B cell (primary cell): ENCODE measurements at regions not wholly inside any gene's neighbourhood (a gene's known extent, or its start where the extent isn't known, plus 50 kb on each side); places are given as distances from the start of the nearest gene placed in this dataset.

ENCODE experiments used
- ATAC-seq: fragments of 200-7000 bp; cut with Tn5 transposase; one replicate; pipeline ENCODE4 v1.10.0; 2021; ENCODE audit warnings: low read depth, mild to moderate bottlenecking, moderate number of reproducible peaks, moderate library complexity
- CTCF ChIA-PET: fragments of 350-600 bp; sonication (Branson Sonifier 250); formaldehyde crosslinking; loops from one replicate; lab custom pipeline; 2021; ENCODE audit warnings: antibody characterized with exemption, inconsistent platforms; lab: Charles Lee
- POLR2A ChIA-PET: fragments of 350-600 bp; sonication (Branson Sonifier 250); formaldehyde crosslinking; loops from one replicate; lab custom pipeline; 2021; ENCODE audit warnings: antibody characterized with exemption; lab: Charles Lee
- DNase-seq: peaks from one replicate; pipeline ENCODE4 v3.0.0; 2013
- H2AFZ ChIP-seq: 2 replicates; pipeline ENCODE4 v1.6.1; 2012; ENCODE audit warnings: mild to moderate bottlenecking, low read depth, low read length; ENCODE audit not compliant: insufficient read depth, poor library complexity, severe bottlenecking
- H3K27ac ChIP-seq, 2 donors: 1 replicate in 1 of 2; 2 replicates in 1 of 2; pipeline ENCODE4 v1.5.1; 2012 to 2013; ENCODE audit warnings: low read length in 2 of 2, mild to moderate bottlenecking in 2 of 2, moderate library complexity in 1 of 2
- H3K27me3 ChIP-seq, 4 experiments: fragments of 200-600 bp in 1 of 4; sonication (generic) in 1 of 4; replicated peaks in 1 of 4; 1 replicate in 2 of 4; 2 replicates in 2 of 4; pipeline versions ENCODE4 v1.6.1 to v1.7.0; 2013 to 2016; ENCODE audit warnings: low read length in 3 of 4, mild to moderate bottlenecking in 2 of 4, mixed read lengths in 1 of 4, moderate library complexity in 1 of 4; ENCODE audit not compliant: insufficient read depth in 4 of 4, control insufficient read depth in 3 of 4; ENCODE audit errors: control extremely low read depth in 1 of 4
- H3K36me3 ChIP-seq, 2 experiments: replicated peaks in 1 of 2; 1 replicate in 1 of 2; 2 replicates in 1 of 2; pipeline versions ENCODE4 v1.6.1 to v1.7.1; 2013; ENCODE audit warnings: low read length in 1 of 2; ENCODE audit not compliant: insufficient read depth in 2 of 2, control insufficient read depth in 1 of 2; ENCODE audit errors: control extremely low read depth in 1 of 2, extremely low read depth in 1 of 2
- H3K4me1 ChIP-seq, 2 donors: fragments of 200-600 bp in 1 of 2; sonication (generic) in 1 of 2; 1 replicate in 1 of 2; 2 replicates in 1 of 2; pipeline versions ENCODE4 v1.5.1 to v1.6.1; 2013 to 2017; ENCODE audit warnings: low read length in 2 of 2; ENCODE audit not compliant: control insufficient read depth in 2 of 2, insufficient read depth in 2 of 2
- H3K4me2 ChIP-seq: replicated peaks from 2 replicates; pipeline ENCODE3; 2012; ENCODE audit warnings: mild to moderate bottlenecking, low read depth, low read length; ENCODE audit not compliant: poor library complexity, severe bottlenecking
- H3K4me3 ChIP-seq, 5 experiments: fragments of 200-600 bp in 1 of 5; sonication (generic) in 1 of 5; 1 replicate in 3 of 5; 2 replicates in 2 of 5; pipeline versions ENCODE4 v1.5.1 to v1.7.0; 2011 to 2016; ENCODE audit warnings: low read length in 4 of 5, mild to moderate bottlenecking in 4 of 5, low read depth in 2 of 5, control low read depth in 1 of 5, moderate library complexity in 1 of 5; ENCODE audit not compliant: insufficient read depth in 1 of 5; ENCODE audit errors: control extremely low read depth in 1 of 5, extremely low read depth in 1 of 5
- H3K79me2 ChIP-seq: fragments of 200-600 bp; sonication (generic); one replicate; pipeline ENCODE4 v1.6.0; 2016; ENCODE audit warnings: low read length; ENCODE audit not compliant: control insufficient read depth, insufficient read depth
- H3K9ac ChIP-seq: fragments of 200-600 bp; sonication (generic); 2 replicates; pipeline ENCODE4 v1.6.1; 2017; ENCODE audit warnings: mild to moderate bottlenecking, low read length, moderate library complexity
- H3K9me3 ChIP-seq, 3 donors: one replicate each; pipeline versions ENCODE4 v1.6.1 to v1.7.1; 2013; ENCODE audit warnings: low read length in 2 of 3; ENCODE audit not compliant: control insufficient read depth in 2 of 3, insufficient read depth in 1 of 3; ENCODE audit errors: control extremely low read depth in 1 of 3
- H4K20me1 ChIP-seq: 2 replicates; pipeline ENCODE4 v1.6.0; 2012; ENCODE audit warnings: mild to moderate bottlenecking, low read length; ENCODE audit not compliant: insufficient read depth, control insufficient read depth, poor library complexity, severe bottlenecking
- H3K27ac Mint-ChIP-seq: one replicate; pipeline ENCODE4 v1.8.0; 2021; ENCODE audit warnings: mixed read lengths
- H3K27me3 Mint-ChIP-seq: one replicate; pipeline ENCODE4 v1.8.0; 2021; ENCODE audit warnings: mixed read lengths
- H3K4me1 Mint-ChIP-seq: one replicate; pipeline ENCODE4 v1.8.0; 2021; ENCODE audit warnings: mixed read lengths
- H3K4me3 Mint-ChIP-seq: one replicate; pipeline ENCODE4 v1.8.0; 2021; ENCODE audit warnings: mixed read lengths
- H3K9me3 Mint-ChIP-seq: one replicate; pipeline ENCODE4 v1.8.0; 2022; ENCODE audit warnings: mixed read lengths; ENCODE audit not compliant: insufficient read depth
- EZH2 ChIP-seq: IDR thresholded peaks from 2 replicates; pipeline ENCODE4 v1.6.1; 2012; ENCODE audit warnings: borderline replicate concordance, low read depth, mild to moderate bottlenecking, moderate library complexity, low read length; ENCODE audit not compliant: insufficient read depth, poor library complexity, severe bottlenecking
- WGBS: methylation state at CpG from one replicate; pipeline ENCODE4 v1.1.5; 2013; ENCODE audit warnings: missing lambda C conversion rate; ENCODE audit not compliant: insufficient coverage; 5-methylcytosine and 5-hydroxymethylcytosine counted together
- intact Hi-C: fragments of 100-400 bp; cut with micrococcal nuclease; formaldehyde crosslinking; loops from one replicate; pipeline ENCODE4 v1.10.0; 2022
- TF ChIP-seq, protein P1 (sequence below): fragments of 200-600 bp; IDR thresholded peaks from one replicate; pipeline ENCODE4 v1.8.0; 2022; ENCODE audit warnings: antibody characterized with exemption, mild to moderate bottlenecking

DNA sequence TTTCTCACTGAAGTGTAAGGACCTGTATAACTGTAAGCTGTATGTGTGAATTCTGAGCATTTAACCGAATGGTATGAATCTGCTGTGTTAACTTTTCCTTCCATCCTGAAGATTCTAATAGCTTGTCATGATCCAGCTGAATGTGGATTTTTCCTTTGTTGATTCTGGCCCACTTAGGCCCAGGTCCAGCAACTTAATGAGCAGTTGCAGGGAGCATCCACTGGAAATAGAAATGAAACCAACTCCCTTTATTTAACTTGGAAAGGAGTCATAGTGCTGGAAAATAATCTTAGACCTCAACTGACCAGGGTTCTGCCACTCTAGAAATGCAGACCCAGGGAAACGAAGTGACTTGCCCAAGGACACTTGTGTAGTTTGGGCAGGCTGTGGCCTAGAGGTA is 142.3 kb upstream of the MTNR1B start:
- 50% methylated on average over 1 of the region's 2 CpGs for WGBS
- ATAC-seq (no peak), DNase-seq (no peak)
- no peaks in the 10 kb centered on the region for H3K27me3 Mint-ChIP-seq
- ChIA-PET POLR2A (no interaction called here), CTCF (no interaction called here)
- Histone ChIP-seq H3K27me3 (no peaks in the 10 kb centered on the region), H3K9ac (no peak overlapping the region), H4K20me1 (no peaks in the 10 kb centered on the region), H3K9me3 (no peaks in the 10 kb centered on the region), H3K27ac (no peak overlapping the region), H2AFZ (no peak overlapping the region), H3K36me3 (no peaks in the 10 kb centered on the region), H3K4me2 (no peak overlapping the region), H3K79me2 (no peaks in the 10 kb centered on the region), H3K4me1 (no peaks in the 10 kb centered on the region), H3K4me3 (no peak overlapping the region)
- no peak overlapping the region for H3K4me3 Mint-ChIP-seq
- H3K9me3 Mint-ChIP-seq = no peaks in the 10 kb centered on the region
- intact Hi-C loops = no loop called here
- TF ChIP-seq, protein P1, sequence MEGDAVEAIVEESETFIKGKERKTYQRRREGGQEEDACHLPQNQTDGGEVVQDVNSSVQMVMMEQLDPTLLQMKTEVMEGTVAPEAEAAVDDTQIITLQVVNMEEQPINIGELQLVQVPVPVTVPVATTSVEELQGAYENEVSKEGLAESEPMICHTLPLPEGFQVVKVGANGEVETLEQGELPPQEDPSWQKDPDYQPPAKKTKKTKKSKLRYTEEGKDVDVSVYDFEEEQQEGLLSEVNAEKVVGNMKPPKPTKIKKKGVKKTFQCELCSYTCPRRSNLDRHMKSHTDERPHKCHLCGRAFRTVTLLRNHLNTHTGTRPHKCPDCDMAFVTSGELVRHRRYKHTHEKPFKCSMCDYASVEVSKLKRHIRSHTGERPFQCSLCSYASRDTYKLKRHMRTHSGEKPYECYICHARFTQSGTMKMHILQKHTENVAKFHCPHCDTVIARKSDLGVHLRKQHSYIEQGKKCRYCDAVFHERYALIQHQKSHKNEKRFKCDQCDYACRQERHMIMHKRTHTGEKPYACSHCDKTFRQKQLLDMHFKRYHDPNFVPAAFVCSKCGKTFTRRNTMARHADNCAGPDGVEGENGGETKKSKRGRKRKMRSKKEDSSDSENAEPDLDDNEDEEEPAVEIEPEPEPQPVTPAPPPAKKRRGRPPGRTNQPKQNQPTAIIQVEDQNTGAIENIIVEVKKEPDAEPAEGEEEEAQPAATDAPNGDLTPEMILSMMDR = no peak
- no peak for TF ChIP-seq EZH2
- H3K27ac Mint-ChIP-seq = no peak overlapping the region
- H3K4me1 Mint-ChIP-seq = no peaks in the 10 kb centered on the region

DNA sequence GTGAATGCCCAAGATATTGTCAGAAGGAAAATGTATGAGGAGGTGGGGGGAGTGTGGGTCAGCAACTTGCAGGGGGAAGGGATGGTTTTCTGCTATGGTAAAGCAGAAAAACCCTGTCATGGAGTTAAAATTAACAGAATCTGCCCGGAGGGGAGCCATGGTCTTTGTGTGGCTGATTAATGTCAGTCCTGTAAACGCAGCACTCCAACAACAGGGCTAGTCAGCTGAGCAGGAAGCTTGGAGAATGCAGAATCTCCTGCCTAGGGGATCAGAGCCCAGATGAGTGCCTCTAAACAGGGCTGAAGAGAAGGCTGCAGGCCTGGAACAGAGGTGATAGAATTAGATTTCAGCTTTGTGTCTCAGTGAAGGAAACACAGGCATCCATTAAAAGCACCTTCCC is 140.9 kb upstream of the MTNR1B start:
- H4K20me1 ChIP-seq = no peaks in the 10 kb centered on the region
- no peaks in the 10 kb centered on the region for H3K9me3 Mint-ChIP-seq
- POLR2A ChIA-PET = no interaction called here
- no peaks in the 10 kb centered on the region for H3K27me3 Mint-ChIP-seq
- H3K27me3 ChIP-seq = no peaks in the 10 kb centered on the region
- no peaks in the 10 kb centered on the region for H3K4me1 Mint-ChIP-seq
- intact Hi-C loops = no loop called here
- H3K4me3 Mint-ChIP-seq = no peak overlapping the region
- no peaks in the 10 kb centered on the region for H3K9me3 ChIP-seq
- H3K79me2 ChIP-seq = no peaks in the 10 kb centered on the region
- ATAC-seq (no peak), DNase-seq (no peak)
- H3K4me3 ChIP-seq = no peak overlapping the region
- H3K4me2 ChIP-seq = no peak overlapping the region
- H3K36me3 ChIP-seq = no peaks in the 10 kb centered on the region
- 9% methylated on average over 2 of the region's 2 CpGs for WGBS
- CTCF ChIA-PET = no interaction called here
- no peak overlapping the region for H3K27ac ChIP-seq
- H3K9ac ChIP-seq = no peak overlapping the region
- H3K27ac Mint-ChIP-seq = no peak overlapping the region
- no peak overlapping the region for H2AFZ ChIP-seq
- TF ChIP-seq EZH2 = no peak
- TF ChIP-seq, protein P1 = no peak
- H3K4me1 ChIP-seq = no peaks in the 10 kb centered on the region
